ENCODE measurements at regions not wholly inside any gene's neighbourhood (a gene's known extent, or its start where the extent isn't known, plus 50 kb on each side); places are given as distances from the start of the nearest gene placed in this dataset.

GRCh38 chr2:100632759-100633158 is 70.0 kb downstream of the PDCL3 start:
- H3K4me1 ChIP-seq = no peaks in the 10 kb centered on the region
- H3K27ac ChIP-seq = no peak overlapping the region
- DNase-seq (ENCODE audit: low spot score in 2 of 2) = no peak

GRCh38 chr2:100639588-100640390 is 77.0 kb downstream of the PDCL3 start:
- Histone ChIP-seq H3K9me3 (no peaks in the 10 kb centered on the region), H3K4me3 (no peak overlapping the region), H3K4me1 (no peaks in the 10 kb centered on the region), H3K27ac (no peak overlapping the region), H3K27me3 (no peaks in the 10 kb centered on the region), H3K36me3 (no peaks in the 10 kb centered on the region)
- intact Hi-C loops (cut with DNase I) = no loop called here
- no peak for TF ChIP-seq CTCF (IDR thresholded peaks at IDR 0.05)
- no peak for DNase-seq (ENCODE audit: low spot score in 2 of 2)

More at GRCh38 chr2:100632759-100633158, 70.0 kb downstream of the PDCL3 start:
- H3K36me3 ChIP-seq = no peaks in the 10 kb centered on the region
- intact Hi-C loops (cut with DNase I) = no loop called here
- H3K27me3 ChIP-seq = no peaks in the 10 kb centered on the region
- H3K9me3 ChIP-seq = no peaks in the 10 kb centered on the region
- TF ChIP-seq CTCF (IDR thresholded peaks at IDR 0.05) = no peak
- H3K4me3 ChIP-seq = no peak overlapping the region

- Histone ChIP-seq H3K36me3 (no peaks in the 10 kb centered on the region), H3K27me3 (no peaks in the 10 kb centered on the region), H3K4me3 (no peak overlapping the region), H3K9me3 (no peaks in the 10 kb centered on the region), H3K4me1 (no peaks in the 10 kb centered on the region), H3K27ac (no peak overlapping the region)
- intact Hi-C loops (cut with DNase I) = no loop called here
- no peak for DNase-seq (ENCODE audit: low spot score in 2 of 2)
- TF ChIP-seq CTCF (IDR thresholded peaks at IDR 0.05) = no peak
Measured at GRCh38 chr2:100640431-100641124, 77.8 kb downstream of the PDCL3 start.

GRCh38 chr2:100641125-100641435 is 78.3 kb downstream of the PDCL3 start:
- DNase-seq (ENCODE audit: low spot score in 2 of 2) = no peak
- Histone ChIP-seq H3K9me3 (no peaks in the 10 kb centered on the region), H3K4me1 (no peaks in the 10 kb centered on the region), H3K27ac (no peak overlapping the region), H3K36me3 (no peaks in the 10 kb centered on the region), H3K4me3 (no peak overlapping the region), H3K27me3 (no peaks in the 10 kb centered on the region)
- intact Hi-C loops (cut with DNase I) = no loop called here
- no peak for TF ChIP-seq CTCF (IDR thresholded peaks at IDR 0.05)

GRCh38 chr2:100642425-100642824 is 79.6 kb downstream of the PDCL3 start:
- intact Hi-C loops (cut with DNase I) = no loop called here
- Histone ChIP-seq H3K4me1 (no peaks in the 10 kb centered on the region), H3K27ac (no peak overlapping the region), H3K4me3 (no peak overlapping the region), H3K9me3 (no peaks in the 10 kb centered on the region), H3K36me3 (no peaks in the 10 kb centered on the region), H3K27me3 (no peaks in the 10 kb centered on the region)
- DNase-seq (ENCODE audit: low spot score in 2 of 2) = no peak
- no peak for TF ChIP-seq CTCF (IDR thresholded peaks at IDR 0.05)
